Fibroblast of lung (primary cell): ENCODE measurements at regions not wholly inside any gene's neighbourhood (a gene's known extent, or its start where the extent isn't known, plus 50 kb on each side); places are given as distances from the start of the nearest gene placed in this dataset.

Experiments used
- DNase-seq, 2 donors: peaks; one replicate each; pipeline versions ENCODE4 v3.0.0 to v3.0.0-alpha.2; 2010; ENCODE audit warnings: low read depth in 2 of 2
- H2AFZ ChIP-seq: 2 replicates; pipeline ENCODE4 v1.5.1; 2012; ENCODE audit warnings: low read length, control low read depth, inconsistent platforms
- H3K27ac ChIP-seq: 2 replicates; pipeline ENCODE4 v1.5.1; 2011; ENCODE audit warnings: low read length, control low read depth; ENCODE audit not compliant: insufficient read depth
- H3K27me3 ChIP-seq: 2 replicates; pipeline ENCODE4 v1.5.1; 2011; ENCODE audit warnings: mild to moderate bottlenecking, low read length; ENCODE audit not compliant: control insufficient read depth, insufficient read depth
- H3K36me3 ChIP-seq: 2 replicates; pipeline ENCODE4 v1.5.1; 2011; ENCODE audit warnings: low read length; ENCODE audit not compliant: control insufficient read depth, insufficient read depth
- H3K4me1 ChIP-seq: 2 replicates; pipeline ENCODE4 v1.5.1; 2011; ENCODE audit warnings: low read length; ENCODE audit not compliant: control insufficient read depth, insufficient read depth; ENCODE audit errors: extremely low read depth
- H3K4me2 ChIP-seq: 2 replicates; pipeline ENCODE4 v1.5.1; 2011; ENCODE audit warnings: low read length, control low read depth; ENCODE audit not compliant: insufficient read depth; ENCODE audit errors: extremely low read depth
- H3K4me3 ChIP-seq, 4 experiments: fragments of 200-600 bp in 1 of 4; sonication (generic) in 1 of 4; replicated peaks in 1 of 4; 2 replicates each; pipeline ENCODE4 v1.5.1; 2011 to 2016; ENCODE audit warnings: low read length in 4 of 4, low read depth in 3 of 4, mild to moderate bottlenecking in 3 of 4, control low read depth in 2 of 4, inconsistent platforms in 1 of 4, mixed read lengths in 1 of 4; ENCODE audit not compliant: insufficient read depth in 1 of 4; ENCODE audit errors: control extremely low read depth in 1 of 4
- H3K79me2 ChIP-seq: 2 replicates; pipeline ENCODE4 v1.5.1; 2012; ENCODE audit warnings: mild to moderate bottlenecking, low read length, inconsistent platforms; ENCODE audit not compliant: control insufficient read depth, insufficient read depth
- H3K9ac ChIP-seq: 2 replicates; pipeline ENCODE4 v1.5.1; 2011; ENCODE audit warnings: mild to moderate bottlenecking, low read length, control low read depth; ENCODE audit not compliant: insufficient read depth
- H3K9me3 ChIP-seq: 2 replicates; pipeline ENCODE4 v1.5.1; 2012; ENCODE audit warnings: low read depth, low read length; ENCODE audit not compliant: control insufficient read depth, insufficient read depth
- H4K20me1 ChIP-seq: 2 replicates; pipeline ENCODE4 v1.5.1; 2011; ENCODE audit warnings: low read length; ENCODE audit not compliant: control insufficient read depth, insufficient read depth; ENCODE audit errors: extremely low read depth
- CTCF ChIP-seq, 2 donors: IDR thresholded peaks in 1 of 2; conservative IDR thresholded peaks in 1 of 2; 1 replicate in 1 of 2; 2 replicates in 1 of 2; pipeline ENCODE4 v1.5.1; 2011 to 2012; ENCODE audit warnings: low read length in 2 of 2, control low read depth in 1 of 2, inconsistent platforms in 1 of 2, low read depth in 1 of 2, mild to moderate bottlenecking in 1 of 2
- EZH2 ChIP-seq: IDR thresholded peaks from 2 replicates; pipeline ENCODE4 v1.5.1; 2012; ENCODE audit warnings: low read length, control low read depth, mild to moderate bottlenecking; ENCODE audit errors: missing control alignments

- no peak for TF ChIP-seq EZH2
- H3K9me3 ChIP-seq: no peaks in the 10 kb centered on the region
These were observed 290.9 kb downstream of the HHIPL2 start for GRCh38 chr1:222257027-222257426.

GRCh38 chr1:222256058-222256457, 291.8 kb downstream of the HHIPL2 start:
- TF ChIP-seq CTCF (conservative IDR thresholded peaks at IDR 0.05 in 1 of 2, IDR thresholded peaks at IDR 0.05 in 1 of 2; ENCODE audit: low read depth in 1 of 2, low read length in 2 of 2) (no peak), EZH2 (no peak)
- Histone ChIP-seq H3K79me2 (no peaks in the 10 kb centered on the region), H3K4me3 (no peak overlapping the region)

More at GRCh38 chr1:222257027-222257426, 290.9 kb downstream of the HHIPL2 start:
- Histone ChIP-seq H3K27me3 (no peaks in the 10 kb centered on the region), H3K9ac (no peak overlapping the region), H3K36me3 (no peaks in the 10 kb centered on the region), H3K79me2 (no peaks in the 10 kb centered on the region), H3K4me1 (no peaks in the 10 kb centered on the region), H2AFZ (no peak overlapping the region), H3K27ac (no peak overlapping the region), H3K4me2 (no peak overlapping the region), H3K4me3 (no peak overlapping the region), H4K20me1 (no peaks in the 10 kb centered on the region)
- no peak for DNase-seq

DNA sequence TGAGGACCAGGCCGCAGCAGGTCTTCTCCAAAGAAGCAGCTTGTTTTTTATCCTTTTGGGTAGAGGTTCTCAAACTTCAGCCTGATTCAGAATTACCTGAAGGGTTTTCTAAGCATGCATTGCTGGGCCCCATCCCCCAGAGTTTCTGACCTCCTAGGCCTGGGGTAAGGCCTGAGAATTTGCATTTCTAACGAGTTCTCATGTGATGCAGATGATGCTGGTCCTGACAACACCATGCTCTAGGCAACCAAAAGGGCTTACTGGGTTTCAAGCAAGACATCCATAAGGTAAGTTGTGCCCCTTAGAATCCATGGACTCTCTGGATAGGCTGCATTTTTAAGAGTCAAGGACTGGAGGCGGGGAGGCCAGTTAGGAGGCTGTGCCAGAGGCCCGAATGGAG, 295.1 kb downstream of the HHIPL2 start:
- no peaks in the 10 kb centered on the region for H3K9me3 ChIP-seq
- H3K4me1 ChIP-seq: no peaks in the 10 kb centered on the region
- H3K36me3 ChIP-seq: no peaks in the 10 kb centered on the region
- no peak overlapping the region for H3K4me3 ChIP-seq
- no peak overlapping the region for H3K27ac ChIP-seq
- H3K9ac ChIP-seq: no peak overlapping the region
- H4K20me1 ChIP-seq: no peaks in the 10 kb centered on the region
- H3K27me3 ChIP-seq: no peaks in the 10 kb centered on the region
- no peak for DNase-seq
- H3K4me2 ChIP-seq: no peak overlapping the region
- H2AFZ ChIP-seq: no peak overlapping the region
- H3K79me2 ChIP-seq: no peaks in the 10 kb centered on the region
- TF ChIP-seq CTCF (conservative IDR thresholded peaks at IDR 0.05 in 1 of 2, IDR thresholded peaks at IDR 0.05 in 1 of 2; ENCODE audit: low read depth in 1 of 2, low read length in 2 of 2) (no peak), EZH2 (no peak)

More at GRCh38 chr1:222256058-222256457, 291.8 kb downstream of the HHIPL2 start:
- H3K4me1 ChIP-seq: no peaks in the 10 kb centered on the region
- H2AFZ ChIP-seq: no peak overlapping the region
- H3K9ac ChIP-seq: no peak overlapping the region
- H3K9me3 ChIP-seq: no peaks in the 10 kb centered on the region
- no peaks in the 10 kb centered on the region for H4K20me1 ChIP-seq
- no peak for DNase-seq
- H3K27ac ChIP-seq: no peak overlapping the region
- H3K27me3 ChIP-seq: no peaks in the 10 kb centered on the region
- no peak overlapping the region for H3K4me2 ChIP-seq
- H3K36me3 ChIP-seq: no peaks in the 10 kb centered on the region
